HG02759 (cell line): ENCODE measurements at regions not wholly inside any gene's neighbourhood (a gene's known extent, or its start where the extent isn't known, plus 50 kb on each side); places are given as distances from the start of the nearest gene placed in this dataset.

Experiments
- ATAC-seq: cut with Tn5 transposase; IDR thresholded peaks from one replicate; pipeline ENCODE4 v1.9.1; 2021; ENCODE audit warnings: mild to moderate bottlenecking, moderate library complexity; ENCODE audit not compliant: unreplicated experiment

GRCh38 chr2:235140801-235141081, 188.9 kb downstream of the SH3BP4 start:
- no peak for ATAC-seq

GRCh38 chr2:235141411-235142128, 189.8 kb downstream of the SH3BP4 start:
- no peak for ATAC-seq

GRCh38 chr2:235142601-235143000, 190.8 kb downstream of the SH3BP4 start:
- ATAC-seq, result no peak

GRCh38 chr2:235143789-235144188, 192.0 kb downstream of the SH3BP4 start:
- ATAC-seq, result no peak

DNA sequence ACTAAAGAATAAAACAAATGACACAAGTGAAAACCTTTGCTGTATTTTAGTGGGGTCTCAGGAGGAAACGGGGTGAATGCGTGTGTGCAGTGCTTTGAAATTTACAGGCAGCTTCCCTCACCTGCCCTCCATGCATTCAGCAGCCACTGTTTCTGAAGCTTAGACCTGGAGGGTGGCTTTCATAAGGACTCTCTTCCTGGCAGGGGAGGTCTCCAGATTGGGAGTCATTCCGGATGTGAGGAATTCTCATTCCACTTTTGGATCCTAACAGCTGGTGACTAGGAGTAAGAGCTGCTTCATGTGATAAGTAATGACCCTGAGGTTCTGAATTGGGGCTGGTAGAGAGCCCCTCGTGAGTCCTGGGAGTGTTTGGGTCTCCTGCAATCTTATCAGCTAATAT, 192.5 kb downstream of the SH3BP4 start:
- no peak for ATAC-seq

GRCh38 chr2:235146206-235146605, 194.4 kb downstream of the SH3BP4 start:
- no peak for ATAC-seq

GRCh38 chr2:235146871-235147565, 195.2 kb downstream of the SH3BP4 start:
- no peak for ATAC-seq

GRCh38 chr2:235148201-235149170, 196.7 kb downstream of the SH3BP4 start:
- ATAC-seq, result no peak

DNA sequence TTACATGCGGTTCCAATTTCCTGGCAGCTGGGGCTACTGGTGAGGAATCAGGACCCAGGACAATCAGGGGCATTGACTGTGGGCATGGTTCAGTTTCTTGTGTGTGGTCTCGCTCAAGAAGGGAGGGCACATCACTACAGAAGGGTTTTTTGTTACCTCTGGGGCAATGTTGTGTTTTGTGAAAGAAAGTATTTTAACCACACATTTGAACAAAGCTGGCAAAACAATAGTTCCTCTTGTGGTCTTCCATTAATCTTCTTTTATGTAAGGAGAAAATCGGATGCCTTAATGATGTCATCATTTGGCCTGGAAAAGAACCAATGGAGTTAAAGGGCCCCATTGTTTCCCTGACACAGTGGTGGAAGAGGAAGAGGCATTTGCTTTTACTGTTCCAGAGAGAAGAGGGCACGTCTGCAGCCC, 197.4 kb downstream of the SH3BP4 start:
- no peak for ATAC-seq

DNA sequence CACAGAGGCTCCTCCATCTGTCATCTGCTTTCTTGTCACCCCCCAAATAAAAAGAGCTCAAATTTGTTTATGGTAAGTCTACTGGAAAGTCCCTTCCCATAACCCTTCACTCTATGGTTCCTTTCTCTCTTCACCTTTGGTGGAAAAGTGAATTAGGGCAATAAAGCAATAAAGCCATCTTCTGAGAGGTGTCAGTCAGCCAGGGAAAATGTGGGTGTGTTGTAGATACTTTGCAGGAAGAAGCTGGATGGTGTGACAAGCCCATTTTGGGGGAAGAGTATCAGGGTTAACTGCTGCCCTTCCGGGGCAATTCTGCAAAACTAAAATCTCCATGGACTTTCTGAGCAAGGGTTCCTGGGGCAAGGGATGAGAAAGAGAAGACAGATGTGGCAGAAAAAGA, 197.9 kb downstream of the SH3BP4 start:
- no peak for ATAC-seq

DNA sequence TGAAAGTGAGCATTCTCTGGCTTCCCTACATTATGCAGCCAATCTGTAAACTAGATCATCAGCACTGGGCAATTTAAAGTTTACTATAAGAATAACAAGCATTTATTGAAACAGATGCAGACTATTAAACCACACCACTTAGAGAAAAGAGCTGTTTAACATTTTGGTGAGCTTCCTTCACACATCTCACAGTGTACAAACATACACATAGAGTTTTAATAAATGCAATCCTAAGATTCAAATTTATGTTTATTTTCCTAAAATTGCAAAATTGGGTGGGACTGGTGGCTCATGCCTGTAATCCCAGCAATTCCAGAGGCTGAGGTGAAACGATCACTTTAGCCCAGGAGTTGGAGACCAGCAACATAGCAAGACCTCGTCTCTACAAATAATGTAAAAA, 199.3 kb downstream of the SH3BP4 start:
- ATAC-seq, result no peak

- ATAC-seq, result no peak
Measured at GRCh38 chr2:235155163-235155562, 203.3 kb downstream of the SH3BP4 start.

DNA sequence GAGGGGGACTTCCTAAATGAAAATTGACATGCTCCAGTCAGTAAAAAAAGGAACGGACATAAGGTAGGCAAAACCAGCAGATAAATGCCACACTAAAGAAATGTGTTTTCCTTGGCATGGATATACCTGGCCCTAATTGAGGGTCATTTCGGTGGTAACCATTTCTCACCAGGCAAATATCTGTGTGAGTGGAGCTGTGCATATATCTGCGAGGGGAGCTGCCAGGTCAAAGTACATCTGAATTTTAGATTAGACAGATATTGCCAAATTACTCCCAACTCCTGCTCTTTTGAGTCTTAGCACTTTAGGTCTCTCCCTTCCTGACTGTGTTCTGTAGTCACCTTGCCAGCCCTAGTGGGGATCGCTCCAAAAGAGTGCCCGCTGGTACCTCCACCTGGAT, 204.2 kb downstream of the SH3BP4 start:
- ATAC-seq, result no peak

- no peak for ATAC-seq
Measured at GRCh38 chr2:235157746-235158482, 206.1 kb downstream of the SH3BP4 start.

DNA sequence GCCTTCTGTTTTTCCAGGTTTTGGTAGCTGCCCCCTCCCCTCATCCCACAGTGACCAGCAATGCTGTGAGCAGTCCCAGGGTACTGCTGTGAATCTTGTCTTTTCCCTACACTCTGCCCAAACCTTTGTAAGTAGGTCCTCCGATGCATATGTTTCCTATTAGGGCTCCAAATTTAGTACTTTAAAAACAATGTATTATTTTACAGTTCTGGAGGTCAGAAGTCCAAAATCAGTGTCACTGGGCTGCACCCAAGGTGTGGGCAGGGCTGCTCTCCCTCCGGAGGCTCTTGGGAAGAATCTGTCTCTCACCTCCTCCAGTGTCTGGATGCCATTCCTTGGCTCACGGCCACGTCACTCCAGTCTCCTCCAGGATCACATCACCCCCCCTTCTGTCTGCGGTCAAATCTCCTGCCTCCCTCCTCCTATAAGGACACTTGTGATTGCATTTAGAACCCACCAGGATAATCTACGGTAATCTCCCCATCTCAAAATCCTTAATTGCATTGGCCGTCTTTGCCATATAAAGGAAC, 208.5 kb downstream of the SH3BP4 start:
- ATAC-seq, result no peak

- no peak for ATAC-seq
Measured at GRCh38 chr2:235161565-235161964, 209.7 kb downstream of the SH3BP4 start.

GRCh38 chr2:235162082-235162836, 210.4 kb downstream of the SH3BP4 start:
- no peak for ATAC-seq

DNA sequence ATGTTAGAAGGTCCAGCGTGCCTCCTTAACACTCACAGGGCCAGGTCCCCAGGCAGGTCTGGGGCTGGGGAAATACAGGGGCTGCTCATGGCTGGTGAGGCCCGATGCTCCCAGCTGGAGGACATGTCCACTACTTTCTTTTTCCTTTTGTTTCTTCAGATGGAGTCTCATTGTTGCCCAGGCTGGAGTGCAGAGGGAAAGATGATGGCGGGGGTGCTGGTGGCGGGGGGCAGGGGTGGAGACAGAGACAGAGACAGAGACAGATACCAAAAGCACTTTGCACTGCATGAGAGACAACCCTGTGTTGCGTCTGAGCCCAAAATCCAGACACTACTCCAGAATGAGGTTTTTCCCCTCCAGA, 211.0 kb downstream of the SH3BP4 start:
- ATAC-seq, result no peak

DNA sequence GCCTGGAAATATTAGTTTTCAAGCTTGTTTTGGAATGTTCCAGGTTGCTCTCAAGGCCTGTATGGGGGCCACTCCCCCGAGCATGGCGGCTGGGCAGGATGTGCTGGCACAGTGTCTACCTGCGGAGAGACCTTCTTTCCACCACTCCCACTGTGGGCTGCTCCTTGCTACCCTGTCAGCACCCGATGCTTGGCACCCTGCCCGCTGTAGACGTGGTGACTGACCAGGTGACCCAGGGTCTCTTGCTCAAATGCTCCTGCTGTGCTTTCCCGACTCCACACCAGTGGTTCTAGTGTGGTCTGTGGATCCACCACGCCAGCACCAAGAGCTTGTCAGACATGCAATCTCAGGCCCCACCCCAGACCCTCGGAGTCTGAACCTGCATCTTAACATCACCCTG, 213.3 kb downstream of the SH3BP4 start:
- ATAC-seq, result no peak

- ATAC-seq, result no peak
Measured at GRCh38 chr2:235165631-235166030, 213.8 kb downstream of the SH3BP4 start.
